SK-N-SH (cell line): ENCODE measurements at regions not wholly inside any gene's neighbourhood (a gene's known extent, or its start where the extent isn't known, plus 50 kb on each side); places are given as distances from the start of the nearest gene placed in this dataset.

Experiments
- EP300 ChIP-seq, 2 experiments: IDR thresholded peaks; 2 replicates each; pipeline versions ENCODE4 v1.4.0 to v1.6.1; 2012; ENCODE audit warnings: borderline replicate concordance in 1 of 2, low read depth in 1 of 2, low read length in 1 of 2
- GABPA ChIP-seq: IDR thresholded peaks from 2 replicates; pipeline ENCODE4 v1.4.0; 2012; ENCODE audit warnings: low read depth, mild to moderate bottlenecking
- RCOR1 ChIP-seq: fragments of 150-350 bp; IDR thresholded peaks from 2 replicates; pipeline ENCODE4 v1.6.1; 2017; ENCODE audit warnings: antibody characterized with exemption, low read length

- TF ChIP-seq RCOR1 (no peak), GABPA (no peak), EP300 (IDR thresholded peaks at IDR 0.05; ENCODE audit: borderline replicate concordance in 1 of 2, low read depth in 1 of 2, low read length in 1 of 2) (no peak)
Observed at GRCh38 chr7:18165166-18165565, 137.5 kb upstream of the PRPS1L1 start.
